HEK293 (cell line): ENCODE measurements at regions not wholly inside any gene's neighbourhood (a gene's known extent, or its start where the extent isn't known, plus 50 kb on each side); places are given as distances from the start of the nearest gene placed in this dataset.

Experiments
- SP3 ChIP-seq: fragments of 450-650 bp; formaldehyde crosslinking; IDR thresholded peaks from 2 replicates; pipeline ENCODE4 v1.5.1; 2016; ENCODE audit warnings: missing biosample characterization, missing genetic modification characterization
- WT1 ChIP-seq: fragments of 450-650 bp; formaldehyde crosslinking; IDR thresholded peaks from 2 replicates; pipeline ENCODE4 v1.5.1; 2016; ENCODE audit warnings: missing biosample characterization, missing genetic modification characterization
- YY1 ChIP-seq: fragments of 450-650 bp; formaldehyde crosslinking; IDR thresholded peaks from 2 replicates; pipeline ENCODE4 v1.5.1; 2018; ENCODE audit warnings: missing biosample characterization, missing genetic modification characterization
- ZNF248 ChIP-seq: fragments of 450-650 bp; formaldehyde crosslinking; IDR thresholded peaks from 2 replicates; pipeline ENCODE4 v1.5.1; 2017; ENCODE audit warnings: missing biosample characterization, missing genetic modification characterization
- ZNF501 ChIP-seq: fragments of 450-650 bp; formaldehyde crosslinking; IDR thresholded peaks from 2 replicates; pipeline ENCODE4 v1.5.1; 2016; ENCODE audit warnings: missing biosample characterization, missing genetic modification characterization
- ZNF560 ChIP-seq: fragments of 450-650 bp; formaldehyde crosslinking; IDR thresholded peaks from 2 replicates; pipeline ENCODE4 v1.5.1; 2017; ENCODE audit warnings: missing biosample characterization, missing genetic modification characterization, borderline replicate concordance
- ZNF600 ChIP-seq: fragments of 450-650 bp; formaldehyde crosslinking; IDR thresholded peaks from 2 replicates; pipeline ENCODE4 v1.5.1; 2016; ENCODE audit warnings: missing biosample characterization, missing genetic modification characterization
- ZNF660 ChIP-seq: fragments of 450-650 bp; IDR thresholded peaks from 2 replicates; pipeline ENCODE4 v1.5.1; 2018; ENCODE audit warnings: missing biosample characterization, mild to moderate bottlenecking, missing genetic modification characterization
- TF ChIP-seq, protein P1 (sequence below): fragments of 450-650 bp; formaldehyde crosslinking; IDR thresholded peaks from 2 replicates; pipeline ENCODE4 v1.5.1; 2016; ENCODE audit warnings: missing biosample characterization, missing genetic modification characterization, borderline replicate concordance
- TF ChIP-seq, protein P2 (sequence below): fragments of 450-650 bp; formaldehyde crosslinking; IDR thresholded peaks from 2 replicates; pipeline ENCODE4 v1.5.1; 2016; ENCODE audit warnings: missing biosample characterization, missing genetic modification characterization
- TF ChIP-seq, protein P3 (sequence below): fragments of 450-650 bp; IDR thresholded peaks from 2 replicates; pipeline ENCODE4 v1.5.1; 2018; ENCODE audit warnings: missing biosample characterization, mild to moderate bottlenecking, missing genetic modification characterization
- TF ChIP-seq, protein P4 (sequence below): fragments of 450-650 bp; formaldehyde crosslinking; conservative IDR thresholded peaks from 2 replicates; pipeline ENCODE4 v1.5.1; 2016; ENCODE audit warnings: low read depth, missing biosample characterization, missing genetic modification characterization

DNA sequence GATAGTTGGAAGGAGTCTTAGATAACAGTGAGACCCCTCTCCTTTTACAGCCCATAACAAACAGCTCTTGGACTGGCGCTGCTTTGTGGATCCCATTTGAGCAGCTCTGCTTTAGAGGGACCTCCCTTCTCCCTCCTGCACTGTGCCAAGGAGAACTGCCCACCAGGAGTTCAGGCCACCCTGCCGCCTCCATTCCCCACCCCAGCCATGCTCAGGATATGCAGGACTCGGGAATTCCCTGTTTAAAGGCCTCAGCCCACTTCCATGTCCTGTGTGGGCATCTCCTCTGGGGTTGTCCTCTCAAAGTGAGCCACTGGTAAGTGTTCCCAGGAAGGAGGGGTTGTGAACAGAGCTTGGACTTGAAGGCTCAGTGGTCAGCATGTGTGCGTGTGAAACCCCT is 78.9 kb upstream of the ADRA1D start (continued):
- TF ChIP-seq, protein P1, sequence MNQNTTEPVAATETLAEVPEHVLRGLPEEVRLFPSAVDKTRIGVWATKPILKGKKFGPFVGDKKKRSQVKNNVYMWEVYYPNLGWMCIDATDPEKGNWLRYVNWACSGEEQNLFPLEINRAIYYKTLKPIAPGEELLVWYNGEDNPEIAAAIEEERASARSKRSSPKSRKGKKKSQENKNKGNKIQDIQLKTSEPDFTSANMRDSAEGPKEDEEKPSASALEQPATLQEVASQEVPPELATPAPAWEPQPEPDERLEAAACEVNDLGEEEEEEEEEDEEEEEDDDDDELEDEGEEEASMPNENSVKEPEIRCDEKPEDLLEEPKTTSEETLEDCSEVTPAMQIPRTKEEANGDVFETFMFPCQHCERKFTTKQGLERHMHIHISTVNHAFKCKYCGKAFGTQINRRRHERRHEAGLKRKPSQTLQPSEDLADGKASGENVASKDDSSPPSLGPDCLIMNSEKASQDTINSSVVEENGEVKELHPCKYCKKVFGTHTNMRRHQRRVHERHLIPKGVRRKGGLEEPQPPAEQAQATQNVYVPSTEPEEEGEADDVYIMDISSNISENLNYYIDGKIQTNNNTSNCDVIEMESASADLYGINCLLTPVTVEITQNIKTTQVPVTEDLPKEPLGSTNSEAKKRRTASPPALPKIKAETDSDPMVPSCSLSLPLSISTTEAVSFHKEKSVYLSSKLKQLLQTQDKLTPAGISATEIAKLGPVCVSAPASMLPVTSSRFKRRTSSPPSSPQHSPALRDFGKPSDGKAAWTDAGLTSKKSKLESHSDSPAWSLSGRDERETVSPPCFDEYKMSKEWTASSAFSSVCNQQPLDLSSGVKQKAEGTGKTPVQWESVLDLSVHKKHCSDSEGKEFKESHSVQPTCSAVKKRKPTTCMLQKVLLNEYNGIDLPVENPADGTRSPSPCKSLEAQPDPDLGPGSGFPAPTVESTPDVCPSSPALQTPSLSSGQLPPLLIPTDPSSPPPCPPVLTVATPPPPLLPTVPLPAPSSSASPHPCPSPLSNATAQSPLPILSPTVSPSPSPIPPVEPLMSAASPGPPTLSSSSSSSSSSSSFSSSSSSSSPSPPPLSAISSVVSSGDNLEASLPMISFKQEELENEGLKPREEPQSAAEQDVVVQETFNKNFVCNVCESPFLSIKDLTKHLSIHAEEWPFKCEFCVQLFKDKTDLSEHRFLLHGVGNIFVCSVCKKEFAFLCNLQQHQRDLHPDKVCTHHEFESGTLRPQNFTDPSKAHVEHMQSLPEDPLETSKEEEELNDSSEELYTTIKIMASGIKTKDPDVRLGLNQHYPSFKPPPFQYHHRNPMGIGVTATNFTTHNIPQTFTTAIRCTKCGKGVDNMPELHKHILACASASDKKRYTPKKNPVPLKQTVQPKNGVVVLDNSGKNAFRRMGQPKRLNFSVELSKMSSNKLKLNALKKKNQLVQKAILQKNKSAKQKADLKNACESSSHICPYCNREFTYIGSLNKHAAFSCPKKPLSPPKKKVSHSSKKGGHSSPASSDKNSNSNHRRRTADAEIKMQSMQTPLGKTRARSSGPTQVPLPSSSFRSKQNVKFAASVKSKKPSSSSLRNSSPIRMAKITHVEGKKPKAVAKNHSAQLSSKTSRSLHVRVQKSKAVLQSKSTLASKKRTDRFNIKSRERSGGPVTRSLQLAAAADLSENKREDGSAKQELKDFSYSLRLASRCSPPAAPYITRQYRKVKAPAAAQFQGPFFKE (tag by site-specific recombination), result no peak
- TF ChIP-seq, protein P2, sequence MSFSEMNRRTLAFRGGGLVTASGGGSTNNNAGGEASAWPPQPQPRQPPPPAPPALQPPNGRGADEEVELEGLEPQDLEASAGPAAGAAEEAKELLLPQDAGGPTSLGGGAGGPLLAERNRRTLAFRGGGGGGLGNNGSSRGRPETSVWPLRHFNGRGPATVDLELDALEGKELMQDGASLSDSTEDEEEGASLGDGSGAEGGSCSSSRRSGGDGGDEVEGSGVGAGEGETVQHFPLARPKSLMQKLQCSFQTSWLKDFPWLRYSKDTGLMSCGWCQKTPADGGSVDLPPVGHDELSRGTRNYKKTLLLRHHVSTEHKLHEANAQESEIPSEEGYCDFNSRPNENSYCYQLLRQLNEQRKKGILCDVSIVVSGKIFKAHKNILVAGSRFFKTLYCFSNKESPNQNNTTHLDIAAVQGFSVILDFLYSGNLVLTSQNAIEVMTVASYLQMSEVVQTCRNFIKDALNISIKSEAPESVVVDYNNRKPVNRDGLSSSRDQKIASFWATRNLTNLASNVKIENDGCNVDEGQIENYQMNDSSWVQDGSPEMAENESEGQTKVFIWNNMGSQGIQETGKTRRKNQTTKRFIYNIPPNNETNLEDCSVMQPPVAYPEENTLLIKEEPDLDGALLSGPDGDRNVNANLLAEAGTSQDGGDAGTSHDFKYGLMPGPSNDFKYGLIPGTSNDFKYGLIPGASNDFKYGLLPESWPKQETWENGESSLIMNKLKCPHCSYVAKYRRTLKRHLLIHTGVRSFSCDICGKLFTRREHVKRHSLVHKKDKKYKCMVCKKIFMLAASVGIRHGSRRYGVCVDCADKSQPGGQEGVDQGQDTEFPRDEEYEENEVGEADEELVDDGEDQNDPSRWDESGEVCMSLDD (tag by site-specific recombination), result no peak
- TF ChIP-seq YY1 (tag by site-specific recombination) (no peak), ZNF660 (no peak), ZNF600 (tag by site-specific recombination) (no peak), ZNF501 (tag by site-specific recombination) (no peak), SP3 (tag by site-specific recombination) (no peak), ZNF248 (tag by site-specific recombination) (no peak), ZNF560 (tag by site-specific recombination) (no peak), WT1 (tag by site-specific recombination) (no peak)
- TF ChIP-seq, protein P3, sequence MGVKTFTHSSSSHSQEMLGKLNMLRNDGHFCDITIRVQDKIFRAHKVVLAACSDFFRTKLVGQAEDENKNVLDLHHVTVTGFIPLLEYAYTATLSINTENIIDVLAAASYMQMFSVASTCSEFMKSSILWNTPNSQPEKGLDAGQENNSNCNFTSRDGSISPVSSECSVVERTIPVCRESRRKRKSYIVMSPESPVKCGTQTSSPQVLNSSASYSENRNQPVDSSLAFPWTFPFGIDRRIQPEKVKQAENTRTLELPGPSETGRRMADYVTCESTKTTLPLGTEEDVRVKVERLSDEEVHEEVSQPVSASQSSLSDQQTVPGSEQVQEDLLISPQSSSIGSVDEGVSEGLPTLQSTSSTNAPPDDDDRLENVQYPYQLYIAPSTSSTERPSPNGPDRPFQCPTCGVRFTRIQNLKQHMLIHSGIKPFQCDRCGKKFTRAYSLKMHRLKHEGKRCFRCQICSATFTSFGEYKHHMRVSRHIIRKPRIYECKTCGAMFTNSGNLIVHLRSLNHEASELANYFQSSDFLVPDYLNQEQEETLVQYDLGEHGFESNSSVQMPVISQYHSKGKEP (tag by site-specific recombination), result no peak
- TF ChIP-seq, protein P4, sequence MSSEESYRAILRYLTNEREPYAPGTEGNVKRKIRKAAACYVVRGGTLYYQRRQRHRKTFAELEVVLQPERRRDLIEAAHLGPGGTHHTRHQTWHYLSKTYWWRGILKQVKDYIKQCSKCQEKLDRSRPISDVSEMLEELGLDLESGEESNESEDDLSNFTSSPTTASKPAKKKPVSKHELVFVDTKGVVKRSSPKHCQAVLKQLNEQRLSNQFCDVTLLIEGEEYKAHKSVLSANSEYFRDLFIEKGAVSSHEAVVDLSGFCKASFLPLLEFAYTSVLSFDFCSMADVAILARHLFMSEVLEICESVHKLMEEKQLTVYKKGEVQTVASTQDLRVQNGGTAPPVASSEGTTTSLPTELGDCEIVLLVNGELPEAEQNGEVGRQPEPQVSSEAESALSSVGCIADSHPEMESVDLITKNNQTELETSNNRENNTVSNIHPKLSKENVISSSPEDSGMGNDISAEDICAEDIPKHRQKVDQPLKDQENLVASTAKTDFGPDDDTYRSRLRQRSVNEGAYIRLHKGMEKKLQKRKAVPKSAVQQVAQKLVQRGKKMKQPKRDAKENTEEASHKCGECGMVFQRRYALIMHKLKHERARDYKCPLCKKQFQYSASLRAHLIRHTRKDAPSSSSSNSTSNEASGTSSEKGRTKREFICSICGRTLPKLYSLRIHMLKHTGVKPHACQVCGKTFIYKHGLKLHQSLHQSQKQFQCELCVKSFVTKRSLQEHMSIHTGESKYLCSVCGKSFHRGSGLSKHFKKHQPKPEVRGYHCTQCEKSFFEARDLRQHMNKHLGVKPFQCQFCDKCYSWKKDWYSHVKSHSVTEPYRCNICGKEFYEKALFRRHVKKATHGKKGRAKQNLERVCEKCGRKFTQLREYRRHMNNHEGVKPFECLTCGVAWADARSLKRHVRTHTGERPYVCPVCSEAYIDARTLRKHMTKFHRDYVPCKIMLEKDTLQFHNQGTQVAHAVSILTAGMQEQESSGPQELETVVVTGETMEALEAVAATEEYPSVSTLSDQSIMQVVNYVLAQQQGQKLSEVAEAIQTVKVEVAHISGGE (tag by site-specific recombination), result no peak
